Naive thymus-derived CD4-positive, alpha-beta T cell (primary cell): ENCODE measurements at regions not wholly inside any gene's neighbourhood (a gene's known extent, or its start where the extent isn't known, plus 50 kb on each side); places are given as distances from the start of the nearest gene placed in this dataset.

Experiments used
- ATAC-seq: fragments of 150-1000 bp; cut with Tn5 transposase; 2 replicates; pipeline ENCODE4 v1.10.0; 2021; ENCODE audit warnings: mild to moderate bottlenecking, moderate library complexity
- CTCF ChIA-PET: fragments of 350-600 bp; sonication (Branson Sonifier 250); formaldehyde crosslinking; loops from one replicate; lab custom pipeline; 2021; ENCODE audit warnings: antibody characterized with exemption; lab: Charles Lee
- POLR2A ChIA-PET: fragments of 350-600 bp; sonication (Branson Sonifier 250); formaldehyde crosslinking; loops from one replicate; lab custom pipeline; 2021; ENCODE audit warnings: antibody characterized with exemption, inconsistent platforms; lab: Charles Lee
- DNase-seq, 9 donors: peaks; one replicate each; pipeline versions ENCODE4 v3.0.0 to v3.0.0-alpha.2; 2020 to 2022; ENCODE audit warnings: mixed read lengths in 1 of 9
- H3K27ac ChIP-seq: one replicate; pipeline ENCODE4 v1.7.0; 2013; ENCODE audit warnings: mild to moderate bottlenecking, low read depth, low read length, moderate library complexity
- H3K27me3 ChIP-seq, 2 donors: one replicate each; pipeline ENCODE4 v1.7.0; 2013; ENCODE audit warnings: low read length in 2 of 2, mild to moderate bottlenecking in 2 of 2, moderate library complexity in 2 of 2; ENCODE audit not compliant: control insufficient read depth in 2 of 2, insufficient read depth in 2 of 2
- H3K36me3 ChIP-seq, 3 experiments: 1 replicate in 2 of 3; 2 replicates in 1 of 3; pipeline ENCODE4 v1.7.0; 2013; ENCODE audit warnings: low read length in 3 of 3, mild to moderate bottlenecking in 3 of 3, moderate library complexity in 1 of 3; ENCODE audit not compliant: insufficient read depth in 3 of 3, control insufficient read depth in 2 of 3
- H3K4me1 ChIP-seq, 2 donors: one replicate each; pipeline ENCODE4 v1.7.0; 2013; ENCODE audit warnings: low read length in 2 of 2, mild to moderate bottlenecking in 2 of 2, moderate library complexity in 1 of 2; ENCODE audit not compliant: control insufficient read depth in 2 of 2, insufficient read depth in 2 of 2
- H3K4me3 ChIP-seq: 2 replicates; pipeline ENCODE4 v1.7.0; 2013; ENCODE audit warnings: mild to moderate bottlenecking, low read length
- H3K9me3 ChIP-seq, 3 experiments: 1 replicate in 2 of 3; 2 replicates in 1 of 3; pipeline ENCODE4 v1.7.0; 2013; ENCODE audit warnings: low read length in 3 of 3; ENCODE audit not compliant: control insufficient read depth in 2 of 3
- H3K27ac Mint-ChIP-seq, 9 donors: one replicate each; pipeline ENCODE4 v1.8.0; 2020 to 2022; ENCODE audit warnings: mixed read lengths in 9 of 9, mild to moderate bottlenecking in 8 of 9, moderate library complexity in 5 of 9, inconsistent platforms in 2 of 9
- H3K27me3 Mint-ChIP-seq, 5 donors: one replicate each; pipeline ENCODE4 v1.8.0; 2021 to 2022; ENCODE audit warnings: mixed read lengths in 5 of 5, mild to moderate bottlenecking in 1 of 5
- H3K36me3 Mint-ChIP-seq, 5 donors: one replicate each; pipeline ENCODE4 v1.8.0; 2020 to 2022; ENCODE audit warnings: mixed read lengths in 5 of 5, mild to moderate bottlenecking in 3 of 5, inconsistent platforms in 1 of 5
- H3K4me1 Mint-ChIP-seq, 7 donors: one replicate each; pipeline ENCODE4 v1.8.0; 2020 to 2022; ENCODE audit warnings: mixed read lengths in 7 of 7, mild to moderate bottlenecking in 3 of 7, inconsistent platforms in 1 of 7
- H3K4me3 Mint-ChIP-seq, 10 donors: one replicate each; pipeline ENCODE4 v1.8.0; 2020 to 2022; ENCODE audit warnings: mild to moderate bottlenecking in 10 of 10, mixed read lengths in 10 of 10, moderate library complexity in 6 of 10, inconsistent platforms in 2 of 10
- H3K9me3 Mint-ChIP-seq, 11 donors: one replicate each; pipeline ENCODE4 v1.8.0; 2020 to 2022; ENCODE audit warnings: mixed read lengths in 11 of 11, mild to moderate bottlenecking in 4 of 11, inconsistent platforms in 1 of 11, moderate library complexity in 1 of 11
- intact Hi-C, 2 donors: fragments of 100-400 bp; cut with micrococcal nuclease; formaldehyde crosslinking; loops; one replicate each; pipeline ENCODE4 v1.15.1; 2023

DNA sequence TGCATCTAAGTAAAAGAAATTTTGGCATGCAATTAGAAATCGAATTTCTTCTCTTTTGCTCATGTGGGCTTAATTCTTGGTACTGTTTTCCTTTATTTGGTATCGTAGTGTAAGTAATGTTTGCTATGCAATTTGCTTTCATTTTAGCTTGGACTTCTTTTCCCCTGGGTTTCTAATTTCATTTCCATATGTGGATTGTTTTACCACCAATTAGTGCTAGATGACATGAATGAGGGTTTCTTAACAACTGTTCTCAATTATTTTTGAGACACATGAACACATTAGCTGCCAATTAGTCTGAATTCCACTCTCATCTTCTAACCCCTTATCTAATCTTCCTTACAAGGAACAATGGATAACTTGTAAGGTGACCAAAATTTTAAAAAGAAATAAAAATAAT, 1047.2 kb upstream of the PIK3C3 start:
- H3K27me3 ChIP-seq = no peaks in the 10 kb centered on the region
- H3K4me1 ChIP-seq = no peaks in the 10 kb centered on the region
- no peak overlapping the region for H3K4me3 ChIP-seq
- intact Hi-C loops = no loop called here
- POLR2A ChIA-PET = no interaction called here
- no peak overlapping the region for H3K27ac Mint-ChIP-seq
- no peak for ATAC-seq
- H3K9me3 ChIP-seq = no peaks in the 10 kb centered on the region
- H3K27ac ChIP-seq = no peak overlapping the region
- CTCF ChIA-PET = no interaction called here
- DNase-seq = no peak
- peaks cover 0 to 12% (median 4%) of the 10 kb centered on the region in 11 donors for H3K9me3 Mint-ChIP-seq
- no peaks in the 10 kb centered on the region for H3K27me3 Mint-ChIP-seq
- H3K36me3 ChIP-seq = no peaks in the 10 kb centered on the region
- no peak overlapping the region for H3K4me3 Mint-ChIP-seq
- no peaks in the 10 kb centered on the region for H3K4me1 Mint-ChIP-seq
- no peaks in the 10 kb centered on the region for H3K36me3 Mint-ChIP-seq

DNA sequence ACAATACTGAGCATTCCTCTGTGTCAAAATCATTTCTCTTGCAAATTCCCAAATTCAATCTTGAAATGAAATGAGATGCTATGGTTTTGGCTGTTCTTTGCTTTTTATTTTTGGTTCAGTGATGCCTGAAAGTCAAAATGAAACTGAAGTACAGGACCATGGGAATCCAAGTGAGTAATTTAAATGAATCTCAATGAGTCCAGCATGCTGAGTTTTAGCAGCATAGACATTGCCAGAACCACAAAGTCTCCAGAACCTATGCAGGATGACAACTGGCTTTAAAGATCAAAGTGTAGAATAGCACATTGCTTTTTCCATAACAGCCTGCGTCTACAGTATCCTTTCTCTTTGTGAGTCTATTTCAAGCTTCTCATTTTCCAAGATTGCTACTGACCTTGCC, 1050.7 kb upstream of the PIK3C3 start:
- ChIA-PET CTCF (interaction anchor here (0.6 kb wide), 1 partner anchor 1383 kb away, joined by 4 read pairs; no protein-coding TSS in a partner anchor), POLR2A (no interaction called here)
- H3K9me3 Mint-ChIP-seq = peaks cover 0 to 22% (median 4%) of the 10 kb centered on the region in 11 donors
- no peak overlapping the region for H3K4me3 Mint-ChIP-seq
- H3K36me3 Mint-ChIP-seq = no peaks in the 10 kb centered on the region
- H3K27me3 Mint-ChIP-seq = no peaks in the 10 kb centered on the region
- intact Hi-C loops = no loop called here
- H3K9me3 ChIP-seq = no peaks in the 10 kb centered on the region
- no peaks in the 10 kb centered on the region for H3K27me3 ChIP-seq
- no peak overlapping the region for H3K27ac Mint-ChIP-seq
- H3K4me1 ChIP-seq = no peaks in the 10 kb centered on the region
- H3K4me1 Mint-ChIP-seq = no peaks in the 10 kb centered on the region
- no peak for DNase-seq
- no peak for ATAC-seq
- no peak overlapping the region for H3K4me3 ChIP-seq
- H3K36me3 ChIP-seq = no peaks in the 10 kb centered on the region
- H3K27ac ChIP-seq = no peak overlapping the region

DNA sequence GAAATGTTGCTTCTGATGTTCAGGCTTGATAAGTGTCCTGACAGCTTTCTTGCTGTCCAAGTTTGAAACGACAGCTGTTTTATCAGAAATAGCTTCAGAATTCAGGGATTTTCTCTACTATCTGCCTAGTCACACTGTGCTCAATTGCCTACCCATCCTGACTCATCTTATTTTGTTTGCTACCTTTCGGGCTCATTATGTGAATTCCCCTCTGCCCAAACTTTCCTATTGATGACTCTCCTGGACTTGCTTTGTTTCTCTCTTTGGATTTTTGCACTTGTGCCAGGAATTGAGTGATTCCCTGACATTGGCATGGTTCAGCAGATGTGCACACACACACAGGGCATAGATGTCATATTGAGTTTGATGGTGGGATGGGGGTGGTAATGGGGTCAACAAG, 1052.6 kb upstream of the PIK3C3 start:
- H3K4me1 ChIP-seq = no peaks in the 10 kb centered on the region
- ATAC-seq = no peak
- no peaks in the 10 kb centered on the region for H3K36me3 ChIP-seq
- DNase-seq = no peak
- H3K27ac ChIP-seq = no peak overlapping the region
- H3K27ac Mint-ChIP-seq = no peak overlapping the region
- H3K27me3 ChIP-seq = no peaks in the 10 kb centered on the region
- no peak overlapping the region for H3K4me3 ChIP-seq
- CTCF ChIA-PET = no interaction called here
- H3K9me3 Mint-ChIP-seq = peaks cover 0 to 25% (median 2%) of the 10 kb centered on the region in 11 donors
- no peaks in the 10 kb centered on the region for H3K36me3 Mint-ChIP-seq
- intact Hi-C loops = no loop called here
- no peaks in the 10 kb centered on the region for H3K27me3 Mint-ChIP-seq
- no peak overlapping the region for H3K4me3 Mint-ChIP-seq
- H3K4me1 Mint-ChIP-seq = no peaks in the 10 kb centered on the region
- POLR2A ChIA-PET = no interaction called here
- no peaks in the 10 kb centered on the region for H3K9me3 ChIP-seq

DNA sequence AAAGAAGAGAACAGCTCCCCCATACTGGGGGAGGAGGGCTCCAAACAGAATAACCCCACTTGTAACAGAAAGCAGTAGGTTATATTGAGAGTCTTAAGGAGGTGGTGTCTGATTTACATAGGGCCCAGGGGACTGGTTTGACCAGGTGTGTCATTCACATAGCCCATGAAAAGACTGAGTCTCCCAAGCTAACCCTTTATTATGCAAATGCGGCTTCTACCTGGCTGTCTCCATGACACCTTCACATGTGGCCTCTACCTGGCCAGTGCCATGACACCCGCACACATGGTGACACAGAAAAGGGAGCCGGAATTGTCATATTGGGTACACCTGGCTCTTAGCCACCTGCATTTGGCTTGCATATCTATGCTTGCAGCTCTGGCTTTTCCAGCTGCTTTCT, 1057.2 kb upstream of the PIK3C3 start:
- Histone ChIP-seq H3K36me3 (no peaks in the 10 kb centered on the region), H3K27ac (no peak overlapping the region), H3K4me3 (no peak overlapping the region), H3K4me1 (no peaks in the 10 kb centered on the region), H3K27me3 (no peaks in the 10 kb centered on the region), H3K9me3 (no peaks in the 10 kb centered on the region)
- ChIA-PET POLR2A (no interaction called here), CTCF (no interaction called here)
- Mint-ChIP-seq H3K36me3 (no peaks in the 10 kb centered on the region), H3K9me3 (peaks cover 0 to 43% (median 7%) of the 10 kb centered on the region in 11 donors), H3K27me3 (no peaks in the 10 kb centered on the region), H3K27ac (no peak overlapping the region), H3K4me3 (no peak overlapping the region), H3K4me1 (no peaks in the 10 kb centered on the region)
- intact Hi-C loops = no loop called here
- ATAC-seq (no peak), DNase-seq (no peak)

DNA sequence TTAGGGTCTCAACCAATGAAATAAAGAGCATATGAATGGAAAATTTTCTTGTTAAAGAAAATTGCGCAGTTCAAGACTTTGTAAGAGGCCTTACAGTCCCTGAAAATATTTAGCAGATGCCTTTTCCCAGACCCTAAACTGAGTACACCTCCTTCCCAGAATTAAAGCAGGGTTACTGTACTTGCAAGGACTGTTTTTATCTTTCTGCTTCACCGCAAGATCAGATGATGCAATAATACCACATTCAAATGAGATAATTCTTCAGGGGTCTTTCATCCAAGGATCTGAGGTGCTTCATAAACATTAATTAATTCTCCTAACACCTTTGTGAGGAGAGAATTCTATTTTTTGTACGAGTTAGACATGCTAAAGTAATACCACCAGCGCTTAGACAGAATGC, 1071.8 kb upstream of the PIK3C3 start:
- CTCF ChIA-PET = no interaction called here
- Mint-ChIP-seq H3K4me3 (no peak overlapping the region), H3K9me3 (peaks cover 0 to 15% (median 4%) of the 10 kb centered on the region in 11 donors), H3K4me1 (no peaks in the 10 kb centered on the region), H3K36me3 (no peaks in the 10 kb centered on the region), H3K27me3 (no peaks in the 10 kb centered on the region), H3K27ac (no peak overlapping the region)
- Histone ChIP-seq H3K9me3 (no peaks in the 10 kb centered on the region), H3K36me3 (no peaks in the 10 kb centered on the region), H3K4me3 (no peak overlapping the region), H3K27me3 (no peaks in the 10 kb centered on the region), H3K4me1 (no peaks in the 10 kb centered on the region), H3K27ac (no peak overlapping the region)
- POLR2A ChIA-PET = no interaction called here
- intact Hi-C loops = no loop called here
- no peak for ATAC-seq
- DNase-seq = no peak

DNA sequence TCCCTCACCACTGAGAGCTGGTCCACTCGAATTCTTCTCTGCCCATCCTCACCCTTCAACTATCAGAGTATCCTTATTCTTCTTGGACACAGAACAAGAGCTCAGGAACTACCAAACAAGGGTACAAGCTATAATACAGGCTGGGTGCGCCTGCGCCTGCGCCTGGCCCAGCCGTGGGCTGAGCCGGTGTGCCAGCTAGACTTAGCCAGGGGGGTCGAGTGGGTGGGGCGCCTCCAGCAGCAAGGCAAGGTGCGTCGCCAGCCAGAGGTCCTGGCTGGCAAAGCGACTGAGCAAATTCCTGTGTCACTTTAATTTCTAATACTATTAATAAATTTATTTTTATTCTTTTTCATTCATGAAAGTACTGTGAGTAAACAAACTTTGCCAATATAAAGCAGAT, 1072.6 kb upstream of the PIK3C3 start:
- H3K4me3 ChIP-seq = no peak overlapping the region
- POLR2A ChIA-PET = interaction anchor here (0.7 kb wide), 1 partner anchor 30 kb away, joined by 3 read pairs; no protein-coding TSS in a partner anchor

DNA sequence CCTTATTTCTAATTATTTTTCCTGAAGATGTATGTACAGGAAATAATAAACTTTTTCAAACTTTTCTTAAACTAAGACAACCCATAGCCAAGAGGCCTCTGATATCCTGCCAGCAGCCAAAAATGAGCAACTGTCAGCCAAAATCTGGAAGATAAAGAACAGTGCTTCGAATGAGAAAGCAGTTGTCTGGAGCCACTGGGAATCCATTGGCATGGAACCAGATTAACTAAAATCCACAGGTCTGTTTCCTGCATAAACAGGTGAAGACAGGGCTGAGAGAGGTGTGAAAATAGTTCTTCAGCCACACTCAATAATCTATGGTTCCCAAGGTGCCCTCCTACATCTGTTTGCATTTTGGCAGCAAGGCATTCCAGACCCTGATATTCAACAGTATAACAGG, 1076.7 kb upstream of the PIK3C3 start:
- Histone ChIP-seq H3K27me3 (no peaks in the 10 kb centered on the region), H3K27ac (no peak overlapping the region), H3K9me3 (no peaks in the 10 kb centered on the region), H3K4me1 (no peaks in the 10 kb centered on the region), H3K4me3 (no peak overlapping the region), H3K36me3 (no peaks in the 10 kb centered on the region)
- ATAC-seq (no peak), DNase-seq (no peak)
- H3K4me3 Mint-ChIP-seq = no peak overlapping the region
- CTCF ChIA-PET = no interaction called here
- H3K4me1 Mint-ChIP-seq = no peaks in the 10 kb centered on the region
- POLR2A ChIA-PET = no interaction called here
- intact Hi-C loops = no loop called here
- no peak overlapping the region for H3K27ac Mint-ChIP-seq
- H3K27me3 Mint-ChIP-seq = no peaks in the 10 kb centered on the region
- peaks cover 0 to 13% (median 4%) of the 10 kb centered on the region in 11 donors for H3K9me3 Mint-ChIP-seq
- no peaks in the 10 kb centered on the region for H3K36me3 Mint-ChIP-seq

More for the DNA sequence above, 1072.6 kb upstream of the PIK3C3 start:
- intact Hi-C loops = no loop called here
- Histone ChIP-seq H3K27ac (no peak overlapping the region), H3K4me1 (no peaks in the 10 kb centered on the region), H3K27me3 (no peaks in the 10 kb centered on the region), H3K36me3 (no peaks in the 10 kb centered on the region), H3K9me3 (no peaks in the 10 kb centered on the region)
- CTCF ChIA-PET = no interaction called here
- no peaks in the 10 kb centered on the region for H3K4me1 Mint-ChIP-seq
- DNase-seq (no peak), ATAC-seq (no peak)
- H3K9me3 Mint-ChIP-seq = peaks cover 0 to 15% (median 4%) of the 10 kb centered on the region in 11 donors
- H3K4me3 Mint-ChIP-seq = no peak overlapping the region
- no peaks in the 10 kb centered on the region for H3K36me3 Mint-ChIP-seq
- H3K27me3 Mint-ChIP-seq = no peaks in the 10 kb centered on the region
- H3K27ac Mint-ChIP-seq = no peak overlapping the region
